ENCODE measurements at regions not wholly inside any gene's neighbourhood (a gene's known extent, or its start where the extent isn't known, plus 50 kb on each side); places are given as distances from the start of the nearest gene placed in this dataset.

DNA sequence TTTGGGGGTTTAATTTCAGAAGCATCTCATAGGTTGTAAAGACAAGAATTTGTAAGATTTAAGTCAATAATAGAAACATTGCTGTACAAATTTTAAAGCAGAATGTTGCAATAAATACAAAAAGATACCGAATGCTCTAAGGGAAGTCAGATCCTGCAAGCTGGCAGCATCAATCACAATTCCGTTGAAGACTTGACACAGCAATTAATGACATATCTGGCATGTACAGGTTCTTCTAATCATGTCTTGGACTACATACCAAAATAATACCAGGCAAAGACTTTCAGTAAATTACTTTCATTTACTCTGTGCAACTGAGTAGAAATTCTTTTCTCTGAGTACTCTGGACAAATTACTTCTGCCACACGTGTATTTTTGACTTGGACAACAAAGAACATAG, 54.0 kb upstream of the CDIN1 start:
- Histone ChIP-seq H3K9me3 (ENCODE audit: control insufficient read depth, low read length) (no peaks in the 10 kb centered on the region), H3K4me3 (ENCODE audit: insufficient read depth, low read depth, low read length, poor library complexity, severe bottlenecking) (no peak overlapping the region), H3K4me1 (ENCODE audit: control insufficient read depth, insufficient read depth, low read length, poor library complexity, severe bottlenecking) (no peaks in the 10 kb centered on the region), H3K27ac (ENCODE audit: insufficient read depth, low read length, poor library complexity, severe bottlenecking) (no peak overlapping the region), H3K27me3 (replicated peaks; ENCODE audit: control insufficient read depth, insufficient read depth, low read length, poor library complexity, severe bottlenecking) (no peaks in the 10 kb centered on the region), H3K36me3 (ENCODE audit: control insufficient read depth, insufficient read depth, low read length) (no peaks in the 10 kb centered on the region)
- no peak for DNase-seq

DNA sequence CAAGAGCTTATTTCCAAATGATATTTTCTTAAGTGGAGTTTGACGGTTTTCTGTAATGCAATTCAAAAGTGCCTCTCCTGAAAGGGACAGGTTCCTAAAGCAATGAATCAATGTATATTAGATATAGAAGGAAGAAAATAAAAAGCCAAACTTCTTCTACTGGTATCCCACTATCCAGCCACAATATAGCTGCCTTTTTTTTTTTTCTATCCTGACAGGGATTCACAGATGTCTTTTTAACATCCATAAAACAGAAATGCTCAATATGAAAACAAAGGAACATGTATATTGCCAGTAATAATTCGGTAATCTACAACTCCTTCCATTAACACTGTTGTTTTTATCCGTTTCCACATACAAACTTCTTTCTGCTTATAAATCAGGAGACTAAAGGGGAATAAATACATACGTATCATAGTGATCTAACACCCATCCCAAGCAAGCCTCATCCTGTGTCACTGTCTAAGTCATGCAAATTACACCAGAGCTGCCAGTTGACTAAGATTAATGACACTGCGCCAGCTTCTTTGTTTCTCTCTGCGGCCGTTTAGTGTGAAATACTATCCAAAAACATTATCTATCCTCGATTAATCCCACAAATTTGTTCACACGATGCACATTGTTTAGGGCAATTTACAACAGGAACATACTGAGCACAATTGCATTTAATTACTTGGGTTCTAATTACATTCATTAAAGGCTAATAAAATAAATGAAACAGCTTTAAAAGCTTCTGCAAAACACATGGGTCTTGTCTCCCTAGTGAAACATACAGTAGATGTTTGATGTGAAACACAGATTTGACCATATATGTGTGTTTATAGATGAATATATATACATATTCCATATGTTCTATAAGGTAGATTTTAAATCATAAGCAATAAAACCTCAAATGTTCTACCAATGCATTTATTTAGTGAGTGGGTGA, 51.9 kb upstream of the CDIN1 start:
- Histone ChIP-seq H3K4me1 (ENCODE audit: control insufficient read depth, insufficient read depth, low read length, poor library complexity, severe bottlenecking) (no peaks in the 10 kb centered on the region), H3K36me3 (ENCODE audit: control insufficient read depth, insufficient read depth, low read length) (no peaks in the 10 kb centered on the region), H3K4me3 (ENCODE audit: insufficient read depth, low read depth, low read length, poor library complexity, severe bottlenecking) (no peak overlapping the region), H3K27me3 (replicated peaks; ENCODE audit: control insufficient read depth, insufficient read depth, low read length, poor library complexity, severe bottlenecking) (no peaks in the 10 kb centered on the region), H3K9me3 (ENCODE audit: control insufficient read depth, low read length) (no peaks in the 10 kb centered on the region), H3K27ac (ENCODE audit: insufficient read depth, low read length, poor library complexity, severe bottlenecking) (no peak overlapping the region)
- no peak for DNase-seq

DNA sequence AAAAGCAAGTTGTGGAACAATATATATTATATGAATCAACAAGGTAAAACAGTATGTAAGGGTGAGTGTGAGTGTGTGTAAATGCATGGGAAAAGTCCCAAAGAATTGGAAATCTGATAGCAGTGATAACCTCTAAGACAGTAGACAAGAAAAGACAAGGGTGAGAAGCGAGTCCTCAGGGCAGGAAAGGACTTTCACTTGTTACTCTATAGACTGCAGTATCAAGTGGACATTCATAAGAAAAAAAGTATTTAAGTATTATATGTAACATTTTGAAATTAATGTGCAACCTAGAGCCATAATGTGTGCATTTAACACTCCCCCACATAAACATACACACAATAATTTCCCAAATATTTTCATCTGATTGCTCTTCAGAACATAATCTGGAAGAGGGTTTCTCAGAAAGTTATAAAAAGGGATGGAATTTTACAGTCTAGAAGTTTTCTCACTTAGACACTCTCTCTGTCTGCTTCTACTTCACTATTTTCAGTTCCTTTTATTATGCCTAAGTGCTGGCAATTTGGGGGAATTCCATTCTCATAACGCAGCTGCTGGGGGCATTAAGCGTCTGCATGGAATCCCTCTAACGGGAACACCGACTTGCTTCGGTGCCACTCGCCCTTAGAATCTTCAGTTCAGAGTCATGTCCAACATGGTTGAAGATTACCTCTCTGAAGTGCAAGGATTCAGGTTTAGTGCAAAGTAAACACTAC, 50.0 kb upstream of the CDIN1 start:
- H3K4me3 ChIP-seq (ENCODE audit: insufficient read depth, low read depth, low read length, poor library complexity, severe bottlenecking): no peak overlapping the region
- no peaks in the 10 kb centered on the region for H3K9me3 ChIP-seq (ENCODE audit: control insufficient read depth, low read length)
- no peak for DNase-seq
- H3K4me1 ChIP-seq (ENCODE audit: control insufficient read depth, insufficient read depth, low read length, poor library complexity, severe bottlenecking): no peaks in the 10 kb centered on the region
- H3K27me3 ChIP-seq (replicated peaks; ENCODE audit: control insufficient read depth, insufficient read depth, low read length, poor library complexity, severe bottlenecking): no peaks in the 10 kb centered on the region
- no peak overlapping the region for H3K27ac ChIP-seq (ENCODE audit: insufficient read depth, low read length, poor library complexity, severe bottlenecking)
- H3K36me3 ChIP-seq (ENCODE audit: control insufficient read depth, insufficient read depth, low read length): no peaks in the 10 kb centered on the region

Measured in effector memory CD4-positive, alpha-beta T cell (primary cell).